GM19240 (cell line): ENCODE measurements at regions not wholly inside any gene's neighbourhood (a gene's known extent, or its start where the extent isn't known, plus 50 kb on each side); places are given as distances from the start of the nearest gene placed in this dataset.
"Not testable (repeated sequence)": the region's sequence is repeated elsewhere in the genome, so short reads cannot be mapped to it uniquely, and the experiment has no call there.

Source experiments
- DNase-seq: peaks from one replicate; pipeline ENCODE4 v3.0.0; 2011; ENCODE audit warnings: low spot score; ENCODE audit not compliant: insufficient read length

DNA sequence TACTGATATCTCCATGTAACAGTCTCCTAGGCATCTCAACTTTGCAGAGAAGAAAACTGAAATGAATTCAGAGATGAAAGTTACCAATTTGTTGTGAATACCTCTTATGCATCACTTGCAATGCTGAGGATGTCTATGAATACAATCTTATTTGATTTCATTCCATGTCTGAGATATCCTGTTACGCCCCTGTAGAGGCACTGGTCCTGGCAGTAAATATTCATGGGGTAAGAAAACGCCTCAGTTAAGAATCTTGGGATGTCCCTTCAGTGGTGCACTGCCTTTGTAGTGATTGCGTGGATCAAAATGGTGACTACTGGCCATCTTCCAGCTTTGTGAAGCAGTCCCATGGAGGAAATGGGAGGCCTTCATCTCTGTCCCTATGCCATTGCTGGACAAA lies 229.1 kb upstream of the C9orf72 start:
- DNase-seq = no peak

GRCh38 chr9:27808864-27809263 lies 235.6 kb upstream of the C9orf72 start:
- DNase-seq = no peak

DNA sequence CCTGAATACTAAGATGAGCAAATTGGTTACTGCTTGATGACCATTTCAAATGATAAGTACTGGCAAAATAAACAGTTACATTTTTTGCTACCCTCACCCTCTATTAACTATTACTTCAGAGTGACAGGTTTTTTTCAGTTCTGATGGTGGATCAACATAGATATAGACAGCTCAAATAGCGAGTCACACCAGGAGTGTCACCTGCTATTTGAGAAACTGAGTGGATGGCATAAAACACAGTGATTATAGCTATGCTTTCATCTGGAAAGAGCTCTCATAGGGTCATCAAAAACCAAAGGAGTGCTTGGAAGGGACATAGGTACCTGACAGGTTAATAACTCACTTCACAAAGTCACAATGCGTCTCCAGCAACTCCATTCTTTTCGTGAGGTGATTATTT lies 244.5 kb upstream of the C9orf72 start:
- no peak for DNase-seq

GRCh38 chr9:27818348-27818747 lies 245.1 kb upstream of the C9orf72 start:
- DNase-seq = no peak

GRCh38 chr9:27828908-27829307 lies 255.6 kb upstream of the C9orf72 start:
- DNase-seq = no peak

GRCh38 chr9:27829621-27830020 lies 256.3 kb upstream of the C9orf72 start:
- DNase-seq = no peak

GRCh38 chr9:27832108-27832507 lies 258.8 kb upstream of the C9orf72 start:
- not testable (repeated sequence) for DNase-seq

DNA sequence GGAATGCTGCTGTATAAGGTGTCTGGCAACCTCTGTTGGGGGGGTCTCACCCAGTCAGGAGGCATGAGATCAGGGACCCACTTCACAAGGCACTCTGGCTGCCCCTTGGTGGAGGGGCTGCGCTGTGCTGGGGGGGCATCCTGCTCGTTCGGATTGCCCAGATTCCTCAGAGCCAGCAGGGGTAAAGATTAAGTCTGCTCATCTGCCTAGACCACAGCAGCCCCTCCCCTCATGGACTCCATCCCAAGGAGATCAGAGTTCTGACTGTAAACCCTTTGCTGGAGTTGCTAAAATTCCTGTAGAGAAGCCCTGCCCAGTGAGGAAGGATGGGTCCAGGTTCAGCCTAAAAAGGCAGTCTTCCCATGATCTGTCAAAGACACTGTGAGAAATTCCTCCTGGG lies 262.0 kb upstream of the C9orf72 start:
- no peak for DNase-seq

GRCh38 chr9:27835746-27836145 lies 262.5 kb upstream of the C9orf72 start:
- DNase-seq = no peak

GRCh38 chr9:27836661-27837401 lies 263.6 kb upstream of the C9orf72 start:
- DNase-seq = no peak

GRCh38 chr9:27838876-27839275 lies 265.6 kb upstream of the C9orf72 start:
- DNase-seq = no peak

GRCh38 chr9:27839767-27840166 lies 266.5 kb upstream of the C9orf72 start:
- not testable (repeated sequence) for DNase-seq

DNA sequence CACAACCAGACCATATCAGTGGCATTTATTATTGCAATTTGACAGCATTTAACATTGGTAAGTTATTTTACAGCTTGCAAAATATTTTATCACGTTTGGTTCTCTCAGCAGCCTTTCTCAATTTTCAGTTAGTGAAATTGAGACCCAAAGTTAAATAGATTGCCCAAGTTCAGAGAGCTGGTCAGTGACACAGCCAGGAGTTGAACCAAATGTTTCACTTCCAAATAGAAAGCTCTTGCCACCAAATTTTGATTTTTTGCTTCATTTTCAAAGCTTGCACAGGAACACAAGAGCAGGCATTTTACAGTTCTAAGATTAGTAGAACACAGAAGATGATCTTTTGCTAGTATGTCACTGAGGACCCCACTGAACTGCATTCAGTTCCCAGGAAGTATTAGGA lies 271.5 kb upstream of the C9orf72 start:
- no peak for DNase-seq

DNA sequence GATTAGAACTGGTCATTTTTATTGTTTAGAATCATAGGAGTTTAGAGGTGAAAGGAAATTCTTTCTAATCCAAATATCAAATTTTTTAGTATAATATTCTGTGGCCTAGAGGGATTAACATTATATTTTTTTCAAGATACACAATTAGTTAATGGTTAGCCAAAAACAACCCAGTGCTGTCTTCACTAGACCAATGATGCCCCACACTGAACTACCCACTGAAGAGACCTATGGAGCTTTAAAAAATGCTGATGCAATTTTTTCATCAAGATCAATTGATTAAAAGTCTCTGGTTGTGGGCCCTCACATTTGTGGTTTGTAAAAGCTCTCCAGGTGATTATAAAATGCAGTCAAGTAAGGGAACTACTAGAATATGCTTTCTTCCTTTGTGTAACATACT lies 274.1 kb upstream of the C9orf72 start:
- no peak for DNase-seq

- no peak for DNase-seq
Observed at GRCh38 chr9:27847818-27848217, 274.5 kb upstream of the C9orf72 start.

- DNase-seq = no peak
Observed at GRCh38 chr9:27848315-27848714, 275.0 kb upstream of the C9orf72 start.

GRCh38 chr9:27851858-27852257 lies 278.6 kb upstream of the C9orf72 start:
- DNase-seq = no peak

DNA sequence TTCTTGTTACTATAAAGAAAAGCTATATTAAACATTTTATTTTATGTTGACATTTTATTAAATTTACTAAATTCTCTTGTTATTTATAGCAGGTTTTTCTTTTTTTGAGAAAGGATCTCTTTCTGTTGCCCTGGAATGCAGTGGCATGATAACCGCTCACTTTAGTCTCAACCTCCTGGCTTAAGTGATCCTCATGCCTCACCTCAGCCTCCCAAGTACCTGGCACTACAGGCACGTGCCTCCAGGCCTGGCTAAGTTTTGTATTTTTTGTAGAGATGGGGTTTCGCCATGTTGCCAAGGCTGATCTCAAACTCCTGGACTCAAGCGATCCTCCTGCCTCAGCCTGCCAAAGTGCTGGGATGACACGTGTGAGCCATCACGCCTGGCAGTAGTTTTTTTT lies 280.2 kb upstream of the C9orf72 start:
- no peak for DNase-seq

DNA sequence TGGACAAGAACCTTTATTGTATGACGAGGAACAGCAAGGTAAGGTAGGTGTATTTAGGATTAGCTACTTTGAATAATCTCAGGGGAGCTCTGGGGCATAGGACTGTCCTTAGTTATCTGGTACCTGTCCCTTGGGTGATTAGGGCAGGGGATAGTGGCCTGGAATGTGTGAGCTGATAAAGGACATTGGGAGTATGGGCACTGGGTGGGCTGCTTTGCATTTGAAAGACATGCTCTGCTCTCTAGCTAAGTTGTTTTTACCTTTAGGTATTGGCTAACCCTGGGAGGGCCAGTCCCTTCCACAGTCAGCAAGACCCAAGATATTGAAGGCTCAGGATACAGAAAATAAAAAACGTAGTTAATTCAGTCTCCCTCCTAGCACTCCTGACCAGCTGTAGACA lies 282.8 kb upstream of the C9orf72 start:
- no peak for DNase-seq

- DNase-seq = no peak
Observed at GRCh38 chr9:27856748-27857147, 283.5 kb upstream of the C9orf72 start.

- no peak for DNase-seq
Observed at GRCh38 chr9:27861887-27862286, 288.6 kb upstream of the C9orf72 start.

DNA sequence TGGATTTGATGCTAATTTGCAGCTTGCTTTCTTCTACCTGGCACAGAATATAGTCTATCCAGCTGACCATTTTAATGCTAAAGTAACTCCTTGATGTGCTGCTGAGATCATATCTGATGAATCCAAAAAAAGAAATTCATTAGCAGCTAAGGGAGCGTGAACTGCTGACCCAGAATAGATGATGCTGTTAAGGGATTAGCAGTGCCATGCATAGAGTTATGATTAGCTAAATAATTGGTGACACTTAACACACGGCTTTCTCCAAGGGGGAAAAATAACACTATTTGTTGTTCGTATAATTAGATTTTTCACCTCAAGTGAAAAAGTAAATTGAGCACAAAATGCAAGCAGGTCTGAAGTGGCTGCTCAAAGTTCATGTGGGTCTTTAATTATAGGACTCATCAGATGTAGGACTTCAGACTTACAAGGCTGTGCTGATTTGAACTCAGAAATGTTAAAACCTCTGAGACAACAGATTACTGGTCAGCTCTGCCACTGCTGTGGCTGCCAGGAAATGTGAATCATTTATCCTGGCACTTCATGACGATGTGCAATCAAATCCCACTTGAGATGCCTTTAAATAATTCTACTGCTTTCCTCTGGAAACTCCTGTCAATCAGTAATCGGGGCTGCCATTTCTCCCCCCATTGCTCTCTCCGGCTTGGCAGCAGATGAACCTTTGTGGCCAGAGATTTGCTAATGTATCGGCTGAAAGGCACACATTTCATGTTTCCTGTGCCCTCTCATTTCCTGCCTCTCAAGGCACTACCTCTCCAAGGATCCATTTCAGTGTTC lies 291.6 kb upstream of the C9orf72 start:
- DNase-seq = no peak

DNA sequence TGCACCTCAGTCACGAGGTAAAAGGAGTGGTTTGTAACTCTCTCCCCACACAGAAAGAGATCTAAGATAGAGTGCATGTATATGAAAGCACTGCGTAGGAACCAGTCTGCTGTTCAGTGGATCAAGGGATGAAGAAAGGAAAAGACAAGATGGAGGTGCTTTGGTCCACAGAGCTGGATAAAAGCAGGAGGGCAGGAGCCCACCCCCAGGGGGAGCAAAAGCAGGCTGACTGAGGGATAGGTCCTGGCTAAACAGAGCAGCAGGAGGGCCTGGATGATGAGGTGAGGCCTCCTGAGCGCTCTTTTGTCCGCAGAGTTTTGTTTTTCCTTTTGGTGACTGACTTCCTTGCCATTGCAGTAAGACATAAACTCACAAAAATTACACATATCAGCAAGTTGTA lies 293.5 kb upstream of the C9orf72 start:
- DNase-seq = no peak
